Breast epithelium (tissue), 4 donors: ENCODE measurements at regions not wholly inside any gene's neighbourhood (a gene's known extent, or its start where the extent isn't known, plus 50 kb on each side); places are given as distances from the start of the nearest gene placed in this dataset.

ENCODE experiments used
- DNase-seq, 2 donors: peaks; one replicate each; pipeline ENCODE4 v3.0.0-alpha.2; 2019; ENCODE audit warnings: low spot score in 2 of 2
- H3K27ac ChIP-seq, 2 donors: fragments of 200-600 bp; sonication (generic) in 1 of 2; one replicate each; pipeline ENCODE4 v1.5.1; 2016 to 2019; ENCODE audit warnings: mild to moderate bottlenecking in 1 of 2
- H3K27me3 ChIP-seq, 2 donors: fragments of 200-600 bp; sonication (generic) in 1 of 2; one replicate each; pipeline versions ENCODE4 v1.5.1 to v1.6.0; 2017 to 2019; ENCODE audit warnings: control low read depth in 1 of 2, mild to moderate bottlenecking in 1 of 2
- H3K36me3 ChIP-seq: fragments of 200-600 bp; one replicate; pipeline ENCODE4 v1.5.1; 2019
- H3K4me1 ChIP-seq, 2 donors: fragments of 200-600 bp; sonication (generic); one replicate each; pipeline ENCODE4 v1.5.1; 2016 to 2019; ENCODE audit warnings: control low read depth in 1 of 2
- H3K4me3 ChIP-seq, 3 donors: fragments of 200-600 bp; sonication (generic); 1 replicate in 2 of 3; 2 replicates in 1 of 3; pipeline ENCODE4 v1.5.1; 2016 to 2019; ENCODE audit warnings: mild to moderate bottlenecking in 3 of 3, moderate library complexity in 2 of 3
- H3K9me3 ChIP-seq, 2 donors: fragments of 200-600 bp; sonication (generic) in 1 of 2; one replicate each; pipeline ENCODE4 v1.5.1; 2016 to 2019; ENCODE audit warnings: control low read depth in 1 of 2
- POLR2A ChIP-seq: fragments of 450-650 bp; IDR thresholded peaks from one replicate; pipeline ENCODE4 v1.6.1; 2016; ENCODE audit warnings: antibody characterized with exemption, mild to moderate bottlenecking, moderate library complexity
- POLR2AphosphoS5 ChIP-seq, 3 donors: sonication (generic); formaldehyde crosslinking; IDR thresholded peaks; one replicate each; pipeline ENCODE4 v1.6.1; 2017; ENCODE audit warnings: antibody characterized with exemption in 3 of 3
- intact Hi-C: fragments of 100-400 bp; cut with DNase I; formaldehyde crosslinking; loops from one replicate; pipeline ENCODE4 v1.15.1; 2023; ENCODE audit warnings: low total_unique reads
- TF ChIP-seq, protein P1 (sequence below), 3 donors: fragments of 450-650 bp; IDR thresholded peaks; one replicate each; pipeline ENCODE4 v1.5.1; 2016 to 2017; ENCODE audit warnings: antibody characterized with exemption in 3 of 3, mild to moderate bottlenecking in 3 of 3, moderate library complexity in 3 of 3

DNA sequence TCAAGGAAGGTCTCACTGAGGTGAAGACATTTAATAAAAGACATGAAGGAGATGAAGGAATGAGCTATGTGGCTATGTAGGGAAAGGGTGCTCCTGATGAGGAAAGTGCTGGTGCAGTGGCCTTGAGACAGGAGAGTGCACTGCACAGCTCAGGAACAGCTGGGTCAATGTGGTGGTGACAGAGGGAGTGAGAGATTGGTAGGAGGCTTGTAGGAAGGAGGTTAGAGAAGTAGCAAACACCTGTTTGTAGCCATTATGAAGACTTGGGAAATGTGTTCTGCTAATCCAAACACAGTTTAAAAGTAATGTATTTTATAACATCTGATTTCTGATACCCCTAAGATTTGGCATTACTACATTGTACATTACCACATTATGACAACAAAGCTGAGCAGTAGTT, 115.1 kb upstream of the MTAP start:
- H3K36me3 ChIP-seq = no peaks in the 10 kb centered on the region
- TF ChIP-seq, protein P1, sequence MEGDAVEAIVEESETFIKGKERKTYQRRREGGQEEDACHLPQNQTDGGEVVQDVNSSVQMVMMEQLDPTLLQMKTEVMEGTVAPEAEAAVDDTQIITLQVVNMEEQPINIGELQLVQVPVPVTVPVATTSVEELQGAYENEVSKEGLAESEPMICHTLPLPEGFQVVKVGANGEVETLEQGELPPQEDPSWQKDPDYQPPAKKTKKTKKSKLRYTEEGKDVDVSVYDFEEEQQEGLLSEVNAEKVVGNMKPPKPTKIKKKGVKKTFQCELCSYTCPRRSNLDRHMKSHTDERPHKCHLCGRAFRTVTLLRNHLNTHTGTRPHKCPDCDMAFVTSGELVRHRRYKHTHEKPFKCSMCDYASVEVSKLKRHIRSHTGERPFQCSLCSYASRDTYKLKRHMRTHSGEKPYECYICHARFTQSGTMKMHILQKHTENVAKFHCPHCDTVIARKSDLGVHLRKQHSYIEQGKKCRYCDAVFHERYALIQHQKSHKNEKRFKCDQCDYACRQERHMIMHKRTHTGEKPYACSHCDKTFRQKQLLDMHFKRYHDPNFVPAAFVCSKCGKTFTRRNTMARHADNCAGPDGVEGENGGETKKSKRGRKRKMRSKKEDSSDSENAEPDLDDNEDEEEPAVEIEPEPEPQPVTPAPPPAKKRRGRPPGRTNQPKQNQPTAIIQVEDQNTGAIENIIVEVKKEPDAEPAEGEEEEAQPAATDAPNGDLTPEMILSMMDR (IDR thresholded peaks at IDR 0.05) = no peak
- TF ChIP-seq POLR2AphosphoS5 (IDR thresholded peaks at IDR 0.05) (no peak), POLR2A (no peak)
- no peak overlapping the region for H3K27ac ChIP-seq
- no peaks in the 10 kb centered on the region for H3K9me3 ChIP-seq
- intact Hi-C loops = no loop called here
- no peaks in the 10 kb centered on the region for H3K27me3 ChIP-seq
- H3K4me3 ChIP-seq = no peak overlapping the region
- DNase-seq = no peak
- H3K4me1 ChIP-seq = no peaks in the 10 kb centered on the region

- DNase-seq = peak in 1 of 2 donors; percentile 68
- peak overlapping the region; percentile 68 to 72 for H3K27ac ChIP-seq
- no peaks in the 10 kb centered on the region for H3K9me3 ChIP-seq
These were observed 114.0 kb upstream of the MTAP start for GRCh38 chr9:21688108-21689102.

DNA sequence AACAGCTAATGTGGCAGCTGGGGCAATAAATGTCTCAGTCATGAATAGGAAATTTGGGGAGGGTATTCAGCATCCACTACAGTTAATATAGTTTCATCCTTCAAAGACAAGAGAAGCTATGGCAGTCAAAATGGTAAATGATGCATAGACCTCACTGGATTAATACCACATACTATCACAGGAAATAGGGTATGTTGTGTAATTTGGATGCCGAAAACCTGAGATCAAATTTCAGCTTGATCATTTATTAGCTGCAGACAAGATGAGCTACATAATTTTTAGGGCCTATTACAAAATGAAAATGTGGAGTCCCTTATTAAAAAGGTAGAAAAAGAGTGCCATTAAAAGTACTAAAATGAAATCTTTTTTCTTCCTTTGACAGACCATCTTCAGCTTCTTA, 112.6 kb upstream of the MTAP start:
- H3K9me3 ChIP-seq = no peaks in the 10 kb centered on the region
- H3K4me1 ChIP-seq = no peaks in the 10 kb centered on the region
- TF ChIP-seq, protein P1 (IDR thresholded peaks at IDR 0.05) = no peak
- no peak for TF ChIP-seq POLR2A
- TF ChIP-seq POLR2AphosphoS5 (IDR thresholded peaks at IDR 0.05) = no peak
- no peak overlapping the region for H3K4me3 ChIP-seq
- DNase-seq = no peak
- H3K27me3 ChIP-seq = no peaks in the 10 kb centered on the region
- no peaks in the 10 kb centered on the region for H3K36me3 ChIP-seq
- intact Hi-C loops = no loop called here
- no peak overlapping the region for H3K27ac ChIP-seq

More at GRCh38 chr9:21688108-21689102, 114.0 kb upstream of the MTAP start:
- H3K36me3 ChIP-seq = no peaks in the 10 kb centered on the region
- TF ChIP-seq POLR2AphosphoS5 (IDR thresholded peaks at IDR 0.05) (peak in 1 of 3 donors; percentile 24), POLR2A (no peak)
- TF ChIP-seq, protein P1 (IDR thresholded peaks at IDR 0.05) = no peak
- peak overlapping the region; percentile 18 to 56 (median 30) for H3K4me3 ChIP-seq
- H3K4me1 ChIP-seq = no peaks in the 10 kb centered on the region
- intact Hi-C loops = no loop called here
- H3K27me3 ChIP-seq = no peaks in the 10 kb centered on the region

- Histone ChIP-seq H3K27ac (no peak overlapping the region), H3K4me3 (no peak overlapping the region), H3K4me1 (no peaks in the 10 kb centered on the region), H3K36me3 (no peaks in the 10 kb centered on the region), H3K27me3 (no peaks in the 10 kb centered on the region), H3K9me3 (peaks cover 0 to 2% of the 10 kb centered on the region in 2 donors)
- DNase-seq = no peak
- TF ChIP-seq POLR2A = no peak
- TF ChIP-seq POLR2AphosphoS5 (IDR thresholded peaks at IDR 0.05) = no peak
- TF ChIP-seq, protein P1 (IDR thresholded peaks at IDR 0.05) = no peak
- intact Hi-C loops = no loop called here
These were observed 111.9 kb upstream of the MTAP start for GRCh38 chr9:21690561-21690960.

GRCh38 chr9:21692390-21692789, 110.0 kb upstream of the MTAP start:
- no peak for TF ChIP-seq POLR2AphosphoS5 (IDR thresholded peaks at IDR 0.05)
- H3K4me3 ChIP-seq = no peak overlapping the region
- H3K9me3 ChIP-seq = peaks cover 0 to 13% of the 10 kb centered on the region in 2 donors
- H3K4me1 ChIP-seq = no peaks in the 10 kb centered on the region
- H3K36me3 ChIP-seq = no peaks in the 10 kb centered on the region
- no peak overlapping the region for H3K27ac ChIP-seq
- H3K27me3 ChIP-seq = no peaks in the 10 kb centered on the region
- no peak for DNase-seq
- intact Hi-C loops = no loop called here
